Upper lobe of right lung (tissue), 1 donor: ENCODE measurements at regions not wholly inside any gene's neighbourhood (a gene's known extent, or its start where the extent isn't known, plus 50 kb on each side); places are given as distances from the start of the nearest gene placed in this dataset.

ENCODE experiments used
- ATAC-seq: fragments of 200-7000 bp; cut with Tn5 transposase; one replicate; pipeline ENCODE4 v1.9.1; 2020; ENCODE audit warnings: mild to moderate bottlenecking, moderate library complexity
- DNase-seq: peaks from one replicate; pipeline ENCODE4 v3.0.0-alpha.2; 2020
- H3K27ac ChIP-seq: fragments of 200-600 bp; one replicate; pipeline ENCODE4 v1.8.0; 2022
- H3K27me3 ChIP-seq: fragments of 200-600 bp; one replicate; pipeline ENCODE4 v1.8.0; 2022; ENCODE audit warnings: mild to moderate bottlenecking
- H3K36me3 ChIP-seq: fragments of 200-600 bp; one replicate; pipeline ENCODE4 v1.8.0; 2022
- H3K4me1 ChIP-seq: fragments of 200-600 bp; one replicate; pipeline ENCODE4 v1.8.0; 2022
- H3K4me3 ChIP-seq: fragments of 200-600 bp; one replicate; pipeline ENCODE4 v1.8.0; 2022; ENCODE audit warnings: mild to moderate bottlenecking
- H3K9me3 ChIP-seq: fragments of 200-600 bp; one replicate; pipeline ENCODE4 v1.8.0; 2022
- CTCF ChIP-seq: fragments of 200-600 bp; IDR thresholded peaks from one replicate; pipeline ENCODE4 v1.8.0; 2022; ENCODE audit warnings: antibody characterized with exemption
- intact Hi-C: fragments of 100-400 bp; cut with DNase I; formaldehyde crosslinking; loops from one replicate; pipeline ENCODE4 v1.11.0; 2022
- donor health status: DM: no; HTN: yes; CAD: no; lungs with severe emphysema.

DNA sequence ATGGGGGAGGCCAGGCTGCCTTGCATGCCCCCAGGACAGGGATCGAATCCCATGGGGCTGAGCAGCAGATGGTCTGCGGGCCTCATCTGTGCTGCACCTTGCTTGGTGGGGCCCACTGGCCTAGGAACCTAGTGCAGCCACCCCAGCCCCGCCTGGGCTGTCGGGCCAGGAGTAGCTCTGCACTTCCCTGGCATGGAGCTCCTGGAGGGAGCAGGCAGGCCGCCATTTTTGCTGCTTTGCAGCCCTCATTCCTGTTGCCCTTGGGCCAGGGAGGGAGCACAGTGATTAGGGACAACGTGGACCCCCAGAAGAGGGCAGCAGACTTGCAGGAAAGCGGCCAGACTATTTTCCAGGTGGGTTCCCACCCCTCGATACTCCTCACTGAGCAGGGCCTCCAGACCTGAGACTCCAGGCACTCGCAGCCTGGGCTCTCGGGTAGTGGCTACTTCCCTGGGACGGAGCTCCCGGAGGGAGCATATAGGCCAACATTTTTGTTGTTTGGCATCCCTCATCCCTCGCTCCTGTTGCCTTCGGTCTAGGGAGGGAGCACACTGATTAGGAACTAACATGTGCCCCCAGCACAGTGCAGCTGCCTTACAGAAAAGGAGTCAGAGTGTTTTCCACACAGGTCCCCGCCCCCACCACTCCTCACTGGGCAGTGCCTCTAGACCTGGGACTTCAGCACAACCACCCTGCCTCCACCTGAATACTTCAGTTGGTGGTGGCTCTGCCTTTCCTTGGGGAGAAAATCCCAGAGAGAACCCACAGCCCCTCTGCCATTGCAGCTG lies 99.5 kb downstream of the MAIP1 start:
- no peak for TF ChIP-seq CTCF
- Histone ChIP-seq H3K4me1 (no peaks in the 10 kb centered on the region), H3K36me3 (no peaks in the 10 kb centered on the region), H3K4me3 (no peak overlapping the region), H3K27ac (no peak overlapping the region), H3K9me3 (no peaks in the 10 kb centered on the region), H3K27me3 (no peaks in the 10 kb centered on the region)
- ATAC-seq: peak; percentile 21
- intact Hi-C loops: no loop called here
- DNase-seq: no peak

GRCh38 chr2:200056105-200056504 lies 100.7 kb downstream of the MAIP1 start:
- intact Hi-C loops: no loop called here
- H3K27me3 ChIP-seq: no peaks in the 10 kb centered on the region
- no peaks in the 10 kb centered on the region for H3K4me1 ChIP-seq
- H3K4me3 ChIP-seq: no peak overlapping the region
- ATAC-seq (peak; percentile 54), DNase-seq (no peak)
- H3K9me3 ChIP-seq: no peaks in the 10 kb centered on the region
- H3K27ac ChIP-seq: no peak overlapping the region
- no peak for TF ChIP-seq CTCF
- H3K36me3 ChIP-seq: no peaks in the 10 kb centered on the region

- no peak for ATAC-seq
- H3K4me1 ChIP-seq: no peaks in the 10 kb centered on the region
- H3K36me3 ChIP-seq: no peaks in the 10 kb centered on the region
- H3K27ac ChIP-seq: no peak overlapping the region
- DNase-seq: no peak
- no peak overlapping the region for H3K4me3 ChIP-seq
- no peaks in the 10 kb centered on the region for H3K9me3 ChIP-seq
- intact Hi-C loops: no loop called here
- H3K27me3 ChIP-seq: no peaks in the 10 kb centered on the region
- TF ChIP-seq CTCF: no peak
These were observed 107.8 kb downstream of the MAIP1 start for GRCh38 chr2:200063155-200063554.

DNA sequence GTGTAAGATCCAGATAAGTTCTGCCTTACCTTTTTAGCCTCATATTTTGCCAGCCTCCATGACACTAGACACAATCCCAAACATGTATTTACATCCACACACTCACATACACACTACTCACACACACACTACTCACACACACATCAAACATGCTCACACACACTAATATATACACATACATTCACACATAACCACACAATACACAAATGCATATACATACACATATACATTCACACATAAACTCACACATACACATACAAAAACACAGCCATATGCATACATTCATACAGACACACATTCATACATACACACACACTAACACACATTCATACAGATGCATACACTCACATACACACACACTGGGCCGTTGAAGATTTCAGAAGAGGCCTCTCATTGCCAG lies 109.5 kb downstream of the MAIP1 start:
- no peak for DNase-seq
- H3K4me3 ChIP-seq: no peak overlapping the region
- TF ChIP-seq CTCF: no peak

GRCh38 chr2:200065477-200065876 lies 110.1 kb downstream of the MAIP1 start:
- Histone ChIP-seq H3K9me3 (no peaks in the 10 kb centered on the region), H3K27me3 (no peaks in the 10 kb centered on the region), H3K4me3 (no peak overlapping the region), H3K4me1 (no peaks in the 10 kb centered on the region), H3K27ac (no peak overlapping the region), H3K36me3 (no peaks in the 10 kb centered on the region)
- ATAC-seq: no peak
- intact Hi-C loops: no loop called here
- DNase-seq: no peak
- TF ChIP-seq CTCF: no peak

More for the DNA sequence above, 109.5 kb downstream of the MAIP1 start:
- no peak for ATAC-seq
- intact Hi-C loops: no loop called here
- Histone ChIP-seq H3K27me3 (no peaks in the 10 kb centered on the region), H3K9me3 (no peaks in the 10 kb centered on the region), H3K36me3 (no peaks in the 10 kb centered on the region), H3K27ac (no peak overlapping the region), H3K4me1 (no peaks in the 10 kb centered on the region)
